ENCODE measurements at regions not wholly inside any gene's neighbourhood (a gene's known extent, or its start where the extent isn't known, plus 50 kb on each side); places are given as distances from the start of the nearest gene placed in this dataset.

DNA sequence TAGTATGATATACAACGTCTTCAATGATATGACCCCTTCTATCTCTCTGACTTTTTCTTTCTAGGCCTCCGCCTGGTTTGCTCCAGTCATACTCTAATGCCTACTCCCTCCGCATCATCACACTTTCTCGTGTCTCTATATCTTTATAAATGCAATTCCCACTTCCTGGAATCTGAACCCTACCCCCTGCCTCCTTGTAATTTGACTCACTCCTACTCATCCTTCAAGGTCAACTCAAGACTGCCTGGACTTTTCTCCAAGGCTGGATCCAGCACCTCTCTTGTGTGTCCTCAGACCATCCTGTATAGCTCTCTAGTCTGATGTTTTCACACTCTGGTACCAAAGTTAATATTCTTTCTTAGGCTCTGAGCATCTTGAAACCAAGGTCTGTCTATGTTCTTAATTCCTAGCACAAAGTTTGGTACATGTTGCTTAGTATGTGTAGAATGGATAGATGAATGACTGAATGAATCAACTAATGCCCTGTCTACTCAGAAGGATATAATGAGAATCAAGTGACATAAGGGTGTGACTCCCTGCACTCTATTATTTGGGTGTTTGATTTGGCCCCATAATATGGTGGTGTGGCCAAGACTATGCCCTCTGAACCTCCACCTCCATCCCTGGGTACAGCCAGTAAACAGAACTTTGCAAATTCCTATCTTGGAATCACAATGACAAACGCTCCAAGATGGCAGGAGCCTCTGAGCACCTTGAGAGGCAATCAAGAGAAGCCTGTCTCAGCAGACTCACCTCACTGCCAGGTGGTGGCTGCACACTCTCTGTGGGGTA, 74.3 kb upstream of the SERP2 start:
- peaks cover 0 to 43% of the 10 kb centered on the region in 2 donors for H3K4me1 ChIP-seq
- H3K27ac ChIP-seq: no peak overlapping the region
- H3K36me3 ChIP-seq: no peaks in the 10 kb centered on the region
- DNase-seq (ENCODE audit: low spot score): no peak
- no peaks in the 10 kb centered on the region for H3K9me3 ChIP-seq
- no peaks in the 10 kb centered on the region for H3K27me3 ChIP-seq
- TF ChIP-seq, protein P1, sequence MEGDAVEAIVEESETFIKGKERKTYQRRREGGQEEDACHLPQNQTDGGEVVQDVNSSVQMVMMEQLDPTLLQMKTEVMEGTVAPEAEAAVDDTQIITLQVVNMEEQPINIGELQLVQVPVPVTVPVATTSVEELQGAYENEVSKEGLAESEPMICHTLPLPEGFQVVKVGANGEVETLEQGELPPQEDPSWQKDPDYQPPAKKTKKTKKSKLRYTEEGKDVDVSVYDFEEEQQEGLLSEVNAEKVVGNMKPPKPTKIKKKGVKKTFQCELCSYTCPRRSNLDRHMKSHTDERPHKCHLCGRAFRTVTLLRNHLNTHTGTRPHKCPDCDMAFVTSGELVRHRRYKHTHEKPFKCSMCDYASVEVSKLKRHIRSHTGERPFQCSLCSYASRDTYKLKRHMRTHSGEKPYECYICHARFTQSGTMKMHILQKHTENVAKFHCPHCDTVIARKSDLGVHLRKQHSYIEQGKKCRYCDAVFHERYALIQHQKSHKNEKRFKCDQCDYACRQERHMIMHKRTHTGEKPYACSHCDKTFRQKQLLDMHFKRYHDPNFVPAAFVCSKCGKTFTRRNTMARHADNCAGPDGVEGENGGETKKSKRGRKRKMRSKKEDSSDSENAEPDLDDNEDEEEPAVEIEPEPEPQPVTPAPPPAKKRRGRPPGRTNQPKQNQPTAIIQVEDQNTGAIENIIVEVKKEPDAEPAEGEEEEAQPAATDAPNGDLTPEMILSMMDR (IDR thresholded peaks at IDR 0.05): no peak
- no peak overlapping the region for H3K4me3 ChIP-seq

DNA sequence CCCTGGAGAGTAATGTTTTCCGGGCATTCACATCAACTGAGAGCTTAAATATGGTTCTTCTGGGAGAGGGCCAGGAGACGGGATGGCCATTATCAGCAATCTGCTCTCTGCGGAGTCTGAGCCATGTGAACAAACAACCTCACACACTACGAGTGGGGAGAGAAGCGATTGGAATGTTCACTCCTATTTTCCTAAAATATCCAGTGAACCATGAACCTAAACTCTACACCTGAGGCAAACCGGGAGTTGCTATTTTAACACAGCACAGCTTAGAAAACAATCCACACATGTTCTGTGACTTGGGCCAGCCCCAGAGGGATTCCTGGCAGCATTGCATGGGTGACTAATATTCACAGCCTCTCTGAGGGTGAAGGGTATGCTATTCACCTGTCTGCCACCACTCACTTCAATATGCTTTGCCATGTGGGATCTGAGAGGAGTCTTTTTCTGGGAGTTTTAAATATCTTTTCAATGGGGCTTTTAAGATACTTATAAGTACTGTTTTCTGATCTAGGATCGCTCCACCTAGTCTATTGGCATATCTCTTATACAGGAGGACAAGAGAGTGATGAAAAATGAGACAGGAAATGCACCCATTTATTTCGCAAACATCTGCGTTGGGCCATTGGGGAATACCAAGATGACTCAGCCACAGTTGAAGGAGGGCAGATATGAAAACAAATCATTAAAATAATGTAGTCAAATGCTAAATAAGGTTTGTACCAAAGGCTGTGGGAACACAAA, 72.6 kb upstream of the SERP2 start:
- DNase-seq (ENCODE audit: low spot score): no peak
- H3K27ac ChIP-seq: peak overlapping the region; percentile 67
- TF ChIP-seq, protein P1 (IDR thresholded peaks at IDR 0.05): no peak
- H3K36me3 ChIP-seq: no peaks in the 10 kb centered on the region
- H3K4me1 ChIP-seq: peaks cover 0 to 58% of the 10 kb centered on the region in 2 donors
- no peaks in the 10 kb centered on the region for H3K27me3 ChIP-seq
- no peak overlapping the region for H3K4me3 ChIP-seq
- no peaks in the 10 kb centered on the region for H3K9me3 ChIP-seq

GRCh38 chr13:44301639-44302015, 72.0 kb upstream of the SERP2 start:
- TF ChIP-seq, protein P1 (IDR thresholded peaks at IDR 0.05): no peak
- H3K4me1 ChIP-seq: peaks cover 0 to 62% of the 10 kb centered on the region in 2 donors

DNA sequence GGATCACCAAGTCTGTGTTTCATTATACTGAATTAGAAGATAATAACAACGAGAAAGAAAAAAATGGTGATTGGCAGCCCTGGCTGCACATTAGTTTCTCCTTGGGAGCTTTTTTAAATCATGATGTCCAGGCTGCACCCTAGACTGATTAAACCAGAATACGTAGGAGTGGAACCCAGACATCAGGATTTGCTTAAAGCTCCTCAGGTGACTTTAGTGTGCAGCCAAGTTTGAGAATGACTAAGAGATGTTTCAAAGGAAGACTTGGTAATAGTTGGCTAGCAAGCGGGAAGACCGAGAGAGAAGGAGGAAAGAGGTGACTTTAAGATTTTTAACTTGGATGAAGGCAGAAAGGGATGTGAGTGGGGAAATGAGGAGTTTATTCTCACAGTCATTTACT, 71.4 kb upstream of the SERP2 start:
- no peaks in the 10 kb centered on the region for H3K27me3 ChIP-seq
- TF ChIP-seq, protein P1 (IDR thresholded peaks at IDR 0.05): no peak
- no peaks in the 10 kb centered on the region for H3K36me3 ChIP-seq
- no peak for DNase-seq (ENCODE audit: low spot score)
- H3K4me1 ChIP-seq: peaks cover 0 to 66% of the 10 kb centered on the region in 2 donors
- H3K9me3 ChIP-seq: no peaks in the 10 kb centered on the region
- H3K27ac ChIP-seq: no peak overlapping the region
- H3K4me3 ChIP-seq: no peak overlapping the region

More at GRCh38 chr13:44301639-44302015, 72.0 kb upstream of the SERP2 start:
- DNase-seq (ENCODE audit: low spot score): no peak
- Histone ChIP-seq H3K9me3 (no peaks in the 10 kb centered on the region), H3K27ac (peak overlapping the region; percentile 67), H3K27me3 (no peaks in the 10 kb centered on the region), H3K4me3 (no peak overlapping the region), H3K36me3 (no peaks in the 10 kb centered on the region)

DNA sequence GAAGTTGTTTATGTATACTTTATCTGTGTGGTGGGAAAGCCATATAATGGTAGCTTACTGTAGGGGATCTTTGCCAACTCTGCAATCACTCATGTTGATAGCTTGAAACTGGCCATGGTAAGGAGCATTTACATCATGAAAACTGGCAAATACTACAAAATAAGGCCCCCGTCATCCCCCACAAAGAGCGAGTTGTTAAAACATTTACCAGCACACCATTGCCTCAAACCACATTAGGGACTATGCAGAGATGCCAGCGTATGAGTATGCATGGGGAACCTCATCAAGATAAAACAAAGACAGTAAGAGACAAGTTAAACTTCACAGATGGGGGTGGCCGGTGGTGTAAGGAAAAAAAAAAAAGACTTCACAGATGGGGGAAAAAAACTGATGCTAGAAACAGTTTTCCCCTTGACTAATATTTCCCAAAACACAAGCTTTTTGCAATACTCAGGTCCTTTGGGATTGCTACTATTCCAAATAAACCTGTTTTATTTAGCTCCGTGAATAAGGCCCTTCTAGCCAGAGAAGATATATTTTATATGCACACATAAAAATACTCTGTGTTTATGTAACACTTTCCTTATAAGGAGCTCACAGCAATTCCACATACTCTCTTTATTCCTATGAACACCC, 70.6 kb upstream of the SERP2 start:
- TF ChIP-seq, protein P1 (IDR thresholded peaks at IDR 0.05): no peak
- Histone ChIP-seq H3K4me1 (peaks cover 0 to 71% of the 10 kb centered on the region in 2 donors), H3K27me3 (no peaks in the 10 kb centered on the region), H3K27ac (peak overlapping the region; percentile 31 to 41), H3K4me3 (no peak overlapping the region), H3K36me3 (no peaks in the 10 kb centered on the region), H3K9me3 (no peaks in the 10 kb centered on the region)
- DNase-seq (ENCODE audit: low spot score): no peak
